GM18498 (cell line): ENCODE measurements at regions not wholly inside any gene's neighbourhood (a gene's known extent, or its start where the extent isn't known, plus 50 kb on each side); places are given as distances from the start of the nearest gene placed in this dataset.

Source experiments
- ATAC-seq: cut with Tn5 transposase; IDR thresholded peaks from one replicate; pipeline ENCODE4 v1.9.1; 2021; ENCODE audit warnings: mild to moderate bottlenecking, moderate library complexity; ENCODE audit not compliant: unreplicated experiment

DNA sequence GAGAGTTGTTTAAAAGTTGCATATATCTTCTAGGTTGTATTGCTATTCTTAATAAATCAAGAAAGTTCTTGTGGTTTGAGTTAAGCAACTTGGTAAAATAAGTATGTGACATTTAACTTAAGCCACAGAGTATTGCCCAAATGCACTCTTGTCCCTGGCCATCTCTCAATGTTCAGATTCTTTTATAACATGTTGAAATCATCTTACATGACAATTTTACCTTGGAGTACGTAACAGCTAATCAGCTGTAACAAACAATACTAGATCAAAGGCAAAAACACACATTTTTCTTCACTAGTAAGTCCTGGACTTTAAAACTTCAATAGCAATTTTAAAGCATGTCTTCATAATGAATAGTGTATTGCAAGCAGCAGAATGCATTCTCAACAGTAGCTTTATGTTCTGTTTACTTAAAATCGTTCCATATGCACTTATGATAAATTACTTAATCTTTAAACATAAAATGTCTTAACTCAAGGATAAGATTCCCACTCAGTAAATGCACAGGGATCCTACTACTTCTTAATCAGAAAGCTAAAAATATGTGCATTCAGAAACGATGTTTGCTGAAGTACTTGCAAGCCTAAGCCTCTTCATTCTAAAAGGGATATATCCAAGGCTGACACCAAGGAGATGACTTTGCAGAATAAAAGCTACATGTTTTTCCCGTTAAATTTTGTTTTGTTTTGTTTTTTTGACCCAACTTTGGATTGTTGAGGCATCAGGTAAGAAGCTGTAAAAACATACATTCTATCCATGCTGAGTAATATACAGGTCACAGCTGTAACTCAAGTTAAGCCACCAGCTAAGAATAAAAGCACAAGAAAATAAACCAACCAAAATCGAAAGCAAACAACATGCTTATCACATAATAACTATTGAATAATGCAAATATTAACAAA lies 86.1 kb upstream of the NFIB start:
- ATAC-seq = no peak

DNA sequence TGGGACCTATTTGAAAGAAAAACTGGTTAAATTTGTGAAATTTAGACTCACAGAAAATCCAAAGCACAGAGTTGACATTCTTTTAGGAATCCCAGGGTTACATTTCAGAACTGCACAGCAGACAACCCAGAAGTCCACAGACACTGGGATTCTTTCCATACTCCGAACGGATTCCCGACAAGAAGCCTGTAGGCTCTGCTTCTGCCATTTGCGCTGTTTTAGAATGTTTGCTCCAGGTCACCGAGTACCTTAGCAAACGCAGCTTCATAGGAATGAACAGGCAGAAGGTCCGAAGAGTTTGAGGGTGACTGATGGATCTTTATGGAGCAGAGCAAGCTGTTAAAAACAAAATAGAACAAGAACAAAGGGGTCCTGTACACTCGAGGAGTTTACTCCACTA lies 84.5 kb upstream of the NFIB start:
- no peak for ATAC-seq

DNA sequence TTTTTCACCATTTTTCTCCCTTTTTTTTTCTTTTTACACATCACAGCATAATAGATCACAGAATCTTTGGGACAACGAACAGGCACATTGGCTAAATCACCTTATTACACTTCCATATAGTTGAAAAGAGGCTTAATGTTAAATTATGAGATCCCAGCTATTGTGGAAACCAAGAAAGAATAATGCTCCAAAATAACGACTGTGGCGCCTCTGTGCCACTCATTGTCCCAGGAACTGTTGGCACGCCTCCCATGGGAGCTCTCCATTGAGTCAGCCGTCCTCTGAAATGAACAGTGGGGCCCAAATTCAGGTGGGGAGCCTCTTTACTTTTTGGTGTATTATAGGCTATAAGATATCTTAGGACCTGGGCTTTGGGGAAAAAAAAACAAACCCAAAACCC lies 82.2 kb upstream of the NFIB start:
- no peak for ATAC-seq

DNA sequence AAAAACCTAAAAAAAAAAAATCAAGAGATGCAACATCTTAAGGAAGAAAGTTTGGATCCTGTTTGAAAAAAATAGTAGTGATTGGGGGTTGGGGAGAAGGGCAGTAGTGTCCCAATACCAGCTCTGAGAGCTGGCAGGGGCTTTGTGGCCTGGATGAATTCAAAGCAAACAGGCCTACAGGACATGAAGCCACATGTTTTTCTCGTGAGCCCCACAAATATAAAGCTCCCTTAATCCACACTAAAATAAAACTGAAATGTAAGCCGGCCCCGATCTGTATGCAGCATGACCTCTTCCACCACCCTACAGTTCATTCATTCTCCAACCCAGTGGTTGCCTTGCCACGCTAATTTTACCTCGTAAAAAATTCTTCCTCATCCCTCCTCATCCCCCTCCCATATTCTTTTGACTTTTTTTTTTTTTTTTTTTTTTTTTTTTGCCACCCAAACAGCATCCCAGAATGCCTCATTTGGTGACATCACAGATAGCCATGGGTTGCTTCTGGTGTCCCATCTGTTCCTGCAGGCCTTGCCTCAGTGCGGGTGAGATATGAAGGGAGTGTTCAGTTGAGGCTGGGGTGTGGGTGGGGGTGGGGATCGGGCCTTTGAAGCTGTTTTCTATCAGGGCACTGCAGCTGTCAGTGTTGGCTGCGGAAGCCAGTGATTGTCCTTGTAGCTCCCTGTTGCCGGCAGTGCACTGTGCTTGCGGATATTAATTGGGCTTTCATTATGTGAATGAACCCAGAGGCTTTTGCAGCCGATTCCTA lies 81.6 kb upstream of the NFIB start:
- ATAC-seq = no peak

DNA sequence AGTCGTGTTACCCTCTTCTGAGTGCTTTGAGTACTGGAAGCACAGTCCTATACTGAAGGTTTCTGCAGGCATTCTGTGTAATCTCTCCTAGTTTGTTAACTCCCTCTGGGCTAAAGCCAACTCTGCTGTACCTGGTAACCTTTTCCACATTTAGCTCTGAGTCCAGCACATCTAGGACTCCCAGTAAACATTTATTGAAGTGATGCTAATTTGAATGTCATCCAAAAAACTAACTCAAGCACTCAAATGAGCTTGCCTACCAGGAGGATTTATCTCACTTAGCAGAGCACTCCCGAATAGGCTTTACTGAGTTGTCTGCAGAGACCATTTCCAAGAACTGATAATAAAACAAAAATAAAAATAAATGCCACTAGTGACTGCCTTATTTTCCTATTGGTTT lies 79.5 kb upstream of the NFIB start:
- no peak for ATAC-seq

DNA sequence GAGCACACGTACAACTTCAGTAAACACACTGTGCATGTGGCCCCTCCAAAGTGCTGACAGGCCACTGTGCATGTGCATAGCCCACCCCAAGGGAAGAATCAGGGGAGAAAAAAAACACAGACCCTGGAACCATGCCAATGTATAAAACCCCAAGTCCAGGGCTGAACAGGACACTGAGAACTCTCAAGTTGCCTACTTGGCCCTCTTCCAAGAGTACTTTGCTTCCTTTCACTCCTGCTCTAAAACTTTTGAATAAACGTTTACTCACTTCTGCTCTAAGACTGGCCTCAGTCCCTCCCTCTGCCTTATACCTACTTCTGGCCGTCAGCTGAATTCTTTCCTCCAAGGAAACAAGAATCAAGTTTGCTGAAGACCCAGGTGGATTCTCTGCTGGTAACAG lies 77.7 kb upstream of the NFIB start:
- ATAC-seq = no peak

DNA sequence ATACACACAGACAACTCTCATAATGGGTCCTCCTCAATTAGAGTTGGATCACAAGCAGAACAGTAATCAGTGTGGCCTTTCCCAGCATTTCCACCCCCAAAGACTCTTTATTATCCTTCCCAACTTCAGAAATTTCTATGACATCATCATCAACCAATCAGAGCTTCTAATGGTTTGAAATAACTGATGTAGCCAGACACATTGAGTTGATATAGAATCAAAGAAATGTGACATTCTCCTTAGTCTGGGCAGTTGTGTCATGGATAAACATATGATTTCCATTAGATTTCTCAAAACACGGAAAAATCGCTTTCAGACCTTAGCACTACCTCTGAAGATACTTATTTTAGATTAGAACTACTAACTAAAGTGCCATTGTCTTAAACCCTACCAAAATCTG lies 75.7 kb upstream of the NFIB start:
- no peak for ATAC-seq

DNA sequence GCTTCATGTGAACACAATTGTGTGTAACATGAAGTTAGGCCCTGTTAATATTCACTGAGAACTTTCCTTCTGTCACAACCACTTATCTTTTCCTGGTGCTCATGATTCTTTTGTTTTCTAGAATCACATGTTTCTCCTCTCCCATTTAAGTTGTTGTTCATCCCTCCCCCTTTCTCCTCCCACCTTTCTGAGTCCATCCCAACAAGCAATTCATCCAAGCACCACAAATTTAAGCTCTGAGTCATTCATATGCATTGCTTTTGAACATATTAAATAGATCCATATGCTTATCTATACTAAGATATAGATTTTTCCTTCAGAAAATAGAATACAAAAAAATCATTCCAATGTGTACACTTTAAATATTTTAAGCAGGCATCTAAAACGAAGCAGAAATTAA lies 75.2 kb upstream of the NFIB start:
- no peak for ATAC-seq

DNA sequence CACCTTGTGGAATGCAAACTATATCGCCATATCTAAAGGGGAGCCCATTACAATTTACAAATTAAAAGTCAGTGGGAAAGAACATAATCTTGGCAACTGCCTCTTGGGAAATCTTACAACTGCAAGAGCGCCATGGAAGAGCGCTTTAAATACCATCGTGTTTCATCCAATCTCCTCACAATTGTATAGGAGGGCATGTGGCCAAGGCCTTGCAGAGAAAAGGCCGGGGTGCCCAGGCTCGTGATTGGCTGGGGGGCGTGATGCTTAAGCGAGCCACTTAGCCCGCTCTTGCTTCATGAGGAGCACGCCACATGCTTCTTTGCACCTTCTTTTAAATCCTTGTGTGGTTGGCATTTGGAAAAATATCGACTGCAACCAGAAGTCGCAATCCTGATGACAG lies 69.8 kb upstream of the NFIB start:
- no peak for ATAC-seq

DNA sequence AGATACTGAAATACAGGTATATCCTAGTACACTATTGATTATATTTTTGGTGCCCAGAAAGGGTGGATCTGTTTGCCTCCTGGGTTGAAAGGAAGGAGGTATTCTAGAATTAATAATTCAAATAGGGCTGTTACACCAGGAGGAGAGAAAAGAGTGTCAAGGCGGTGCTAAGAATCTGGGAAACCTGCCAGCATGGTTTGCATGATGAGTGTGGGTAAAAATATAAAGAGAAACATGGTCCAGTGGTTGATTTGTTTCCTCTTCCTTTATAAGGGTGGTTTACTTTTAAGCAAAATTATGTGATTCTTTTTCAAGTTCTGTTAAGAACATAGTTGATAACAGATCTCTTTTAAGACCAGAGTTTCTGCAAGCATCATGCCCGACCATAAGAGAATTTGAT lies 69.4 kb upstream of the NFIB start:
- ATAC-seq = peak; percentile 64

DNA sequence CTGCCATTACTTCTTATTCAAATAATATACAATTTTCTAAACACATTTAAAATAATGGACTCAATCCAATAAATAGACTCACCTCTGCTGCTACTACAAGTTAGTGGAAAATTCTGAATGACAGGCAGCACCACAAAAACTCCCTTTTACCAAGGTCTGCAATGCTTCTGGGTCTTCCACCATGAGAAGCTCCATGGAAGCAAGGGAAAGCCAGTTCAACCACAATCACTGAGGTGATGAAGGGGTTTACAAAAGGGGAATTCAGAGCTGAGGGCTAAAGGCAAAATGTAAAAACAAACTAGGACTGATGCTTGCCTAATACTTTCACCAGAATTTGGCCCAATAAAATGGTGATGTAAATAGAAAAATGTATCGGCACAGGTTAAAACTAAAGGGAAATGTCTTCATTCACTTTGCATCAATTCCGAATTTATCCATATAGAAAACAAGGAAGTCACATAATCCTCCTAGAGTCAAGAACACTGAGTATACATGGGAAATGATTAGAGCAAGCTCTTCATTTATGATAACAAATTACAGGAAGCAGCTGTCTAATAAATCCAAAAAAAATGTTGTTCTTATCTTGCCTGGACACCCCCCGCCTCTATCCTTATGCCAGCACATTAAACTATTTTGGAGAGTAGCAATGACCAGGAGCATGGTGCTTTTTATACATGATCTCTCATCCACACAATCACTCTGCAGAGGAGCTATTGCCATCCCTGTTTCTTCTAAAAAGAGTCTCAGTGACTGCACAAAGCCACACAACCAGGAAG lies 66.3 kb upstream of the NFIB start:
- no peak for ATAC-seq

DNA sequence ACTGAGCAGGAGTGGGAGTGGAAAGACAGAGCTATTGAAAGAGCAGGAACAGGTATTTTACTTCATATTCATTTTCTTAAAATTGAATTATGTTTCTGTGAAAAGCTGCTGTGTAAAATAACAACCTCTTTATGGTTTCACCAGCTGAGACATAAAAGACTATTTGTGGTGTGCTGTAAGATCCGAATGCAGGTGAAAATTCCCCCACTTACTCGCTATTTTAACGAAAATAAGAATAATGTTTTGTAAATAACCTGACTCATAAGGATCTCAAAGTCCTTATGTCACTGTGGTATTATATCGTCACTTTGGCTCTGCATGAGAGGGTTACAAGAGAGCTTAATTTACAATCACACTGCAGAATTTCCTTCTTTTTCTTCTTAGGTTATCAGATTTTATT lies 65.3 kb upstream of the NFIB start:
- no peak for ATAC-seq

DNA sequence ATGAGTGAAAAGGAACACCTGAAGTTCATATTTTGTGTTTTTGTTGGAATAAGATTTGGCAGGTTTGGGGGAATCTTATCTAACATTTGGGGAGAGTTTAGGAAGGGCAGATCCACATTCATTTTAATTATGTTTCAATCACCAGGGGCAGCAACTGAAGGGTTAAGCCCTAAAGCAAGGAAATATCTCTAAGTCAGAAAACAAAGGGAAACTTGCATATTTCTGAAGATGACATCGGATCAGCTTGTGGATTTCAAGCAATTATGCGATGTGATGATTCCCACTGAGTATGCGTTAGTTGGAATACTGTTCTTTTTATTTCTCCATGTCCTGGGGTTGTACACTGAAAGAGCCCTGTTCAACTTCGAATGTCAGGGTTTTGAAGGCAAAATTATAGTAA lies 59.8 kb upstream of the NFIB start:
- no peak for ATAC-seq

DNA sequence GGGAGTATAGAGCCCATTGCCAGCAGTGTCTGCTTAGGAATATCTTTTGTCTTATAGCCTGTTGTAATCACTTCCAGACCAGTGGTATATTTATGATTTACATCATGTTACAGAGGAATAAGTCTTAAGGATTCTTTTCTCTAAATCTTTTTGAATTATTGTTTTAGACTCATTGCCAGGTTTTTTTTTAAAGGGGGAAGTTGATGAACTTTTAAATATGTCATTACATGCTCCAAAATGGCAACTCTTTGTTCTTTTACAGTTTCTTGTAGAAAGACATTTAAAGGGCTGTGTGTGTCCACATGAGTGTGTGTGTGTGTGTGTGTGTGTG lies 59.4 kb upstream of the NFIB start:
- ATAC-seq = no peak

DNA sequence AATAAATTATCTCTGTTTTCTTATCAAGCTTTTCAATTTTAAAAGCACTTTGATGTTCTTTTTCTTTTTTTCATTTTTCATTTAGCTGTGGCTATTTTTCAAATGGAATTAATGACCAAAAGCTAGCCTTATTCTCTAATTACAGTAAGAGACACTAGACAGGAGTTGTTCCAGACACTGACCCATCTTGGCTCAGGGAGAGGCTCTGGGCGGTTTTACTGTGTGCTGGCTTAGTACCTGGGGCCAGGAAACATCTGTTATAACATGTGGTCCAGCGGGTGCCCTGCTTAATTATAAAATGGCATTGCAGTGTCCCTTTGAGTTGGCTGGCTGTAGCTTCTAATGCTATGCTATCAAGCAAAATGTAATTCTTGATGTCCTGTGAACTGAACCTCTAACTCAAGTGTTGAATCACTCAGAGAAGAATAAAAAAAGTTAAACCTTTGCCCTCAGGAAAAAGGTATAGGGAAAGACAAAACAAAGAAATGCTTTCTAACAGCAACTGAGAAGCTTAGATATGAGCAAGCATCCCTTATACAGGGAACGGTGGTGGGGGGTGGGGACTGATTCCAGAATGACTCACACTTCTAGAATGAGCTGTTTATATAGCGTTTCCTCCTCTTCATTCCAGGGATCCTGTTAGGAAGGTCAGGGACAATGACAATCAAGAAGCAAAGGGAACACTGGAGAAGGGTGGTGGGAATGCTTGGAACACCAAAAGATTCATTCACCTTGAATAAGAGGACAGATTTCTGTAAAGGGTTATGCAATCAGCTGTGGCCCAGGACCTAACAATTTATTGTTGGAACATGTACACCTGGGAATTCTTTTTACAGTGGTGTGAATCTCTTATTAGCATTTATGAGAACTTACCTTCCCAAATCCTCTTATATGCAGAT lies 58.7 kb upstream of the NFIB start:
- no peak for ATAC-seq

DNA sequence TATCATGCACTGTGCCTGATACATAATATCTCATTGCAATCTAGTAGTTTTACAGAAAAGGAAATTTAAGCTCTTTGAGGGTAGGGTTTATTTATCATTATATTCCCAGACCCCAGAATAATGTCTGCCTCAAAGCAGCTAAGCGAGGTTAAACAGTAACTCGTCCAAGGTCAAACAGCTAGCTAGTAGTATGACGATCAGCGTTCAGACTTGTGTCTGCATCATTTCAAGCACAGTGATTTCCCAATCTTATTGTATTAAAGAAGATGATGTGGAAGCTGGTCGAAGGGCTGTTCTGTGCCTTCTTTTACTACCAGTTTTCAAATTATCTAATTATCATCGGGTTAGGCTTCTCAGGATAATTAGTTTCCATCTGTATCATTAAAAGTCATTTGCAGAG lies 55.1 kb upstream of the NFIB start:
- ATAC-seq = no peak

DNA sequence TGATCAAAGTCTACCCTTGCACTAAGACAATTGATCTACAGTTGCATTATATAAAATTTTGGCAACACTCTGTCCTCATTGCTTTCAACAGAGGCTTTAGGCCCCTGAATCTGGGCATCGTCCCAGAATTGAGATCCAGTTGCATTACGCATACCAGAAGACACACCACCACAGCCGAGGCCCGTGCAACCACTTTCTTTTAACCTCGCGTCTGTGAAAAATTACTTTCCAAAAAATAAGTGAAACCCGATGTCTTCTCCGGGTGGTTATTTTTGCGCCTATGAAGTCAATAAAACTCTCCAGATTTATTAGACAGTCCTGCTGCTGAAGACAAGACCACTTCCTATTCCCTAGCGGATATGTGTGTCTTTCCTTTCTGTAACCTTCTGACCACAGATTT lies 52.1 kb upstream of the NFIB start:
- no peak for ATAC-seq

DNA sequence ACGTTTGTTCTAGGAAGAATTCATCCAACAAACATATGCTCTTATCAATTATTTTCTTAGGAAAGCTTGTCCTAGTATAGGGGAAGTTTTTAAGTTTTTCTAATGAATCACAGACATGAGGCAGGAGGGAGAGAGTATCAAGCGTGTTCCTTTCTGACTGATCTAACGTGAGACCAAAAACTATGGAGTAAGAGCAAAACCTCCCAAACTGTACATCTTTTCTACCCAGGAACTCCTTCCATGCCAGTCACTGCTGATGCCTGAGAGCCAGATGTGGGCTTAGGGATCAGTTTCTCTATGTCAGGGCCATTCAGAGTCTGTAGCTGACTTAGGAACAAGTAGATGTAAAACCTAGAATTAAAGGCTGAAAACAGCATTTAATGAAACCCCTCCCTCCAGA lies 51.7 kb upstream of the NFIB start:
- ATAC-seq = no peak
